ELF-1 (cell line): ENCODE measurements at regions not wholly inside any gene's neighbourhood (a gene's known extent, or its start where the extent isn't known, plus 50 kb on each side); places are given as distances from the start of the nearest gene placed in this dataset.

Experiments used
- DNase-seq: peaks from one replicate; pipeline ENCODE4 v3.0.0-alpha.2; 2016; ENCODE audit warnings: low read depth, low spot score

- no peak for DNase-seq
These were observed 149.9 kb downstream of the SPATA19 start for GRCh38 chr11:133695387-133695786.

GRCh38 chr11:133694701-133695100, 150.6 kb downstream of the SPATA19 start:
- no peak for DNase-seq

GRCh38 chr11:133693110-133693509, 152.2 kb downstream of the SPATA19 start:
- DNase-seq, result no peak

GRCh38 chr11:133692126-133692934, 153.0 kb downstream of the SPATA19 start:
- DNase-seq, result no peak

GRCh38 chr11:133687781-133688180, 155.5 kb upstream of the OPCML start:
- DNase-seq, result no peak

GRCh38 chr11:133681901-133682300, 149.6 kb upstream of the OPCML start:
- DNase-seq, result peak; percentile 38

- no peak for DNase-seq
These were observed 147.6 kb upstream of the OPCML start for GRCh38 chr11:133679896-133680295.

- DNase-seq, result no peak
These were observed 145.9 kb upstream of the OPCML start for GRCh38 chr11:133678191-133678590.

GRCh38 chr11:133677387-133677786, 145.1 kb upstream of the OPCML start:
- no peak for DNase-seq

GRCh38 chr11:133676265-133676664, 144.0 kb upstream of the OPCML start:
- no peak for DNase-seq

- peak; percentile 63 for DNase-seq
These were observed 137.2 kb upstream of the OPCML start for GRCh38 chr11:133669371-133670053.

DNA sequence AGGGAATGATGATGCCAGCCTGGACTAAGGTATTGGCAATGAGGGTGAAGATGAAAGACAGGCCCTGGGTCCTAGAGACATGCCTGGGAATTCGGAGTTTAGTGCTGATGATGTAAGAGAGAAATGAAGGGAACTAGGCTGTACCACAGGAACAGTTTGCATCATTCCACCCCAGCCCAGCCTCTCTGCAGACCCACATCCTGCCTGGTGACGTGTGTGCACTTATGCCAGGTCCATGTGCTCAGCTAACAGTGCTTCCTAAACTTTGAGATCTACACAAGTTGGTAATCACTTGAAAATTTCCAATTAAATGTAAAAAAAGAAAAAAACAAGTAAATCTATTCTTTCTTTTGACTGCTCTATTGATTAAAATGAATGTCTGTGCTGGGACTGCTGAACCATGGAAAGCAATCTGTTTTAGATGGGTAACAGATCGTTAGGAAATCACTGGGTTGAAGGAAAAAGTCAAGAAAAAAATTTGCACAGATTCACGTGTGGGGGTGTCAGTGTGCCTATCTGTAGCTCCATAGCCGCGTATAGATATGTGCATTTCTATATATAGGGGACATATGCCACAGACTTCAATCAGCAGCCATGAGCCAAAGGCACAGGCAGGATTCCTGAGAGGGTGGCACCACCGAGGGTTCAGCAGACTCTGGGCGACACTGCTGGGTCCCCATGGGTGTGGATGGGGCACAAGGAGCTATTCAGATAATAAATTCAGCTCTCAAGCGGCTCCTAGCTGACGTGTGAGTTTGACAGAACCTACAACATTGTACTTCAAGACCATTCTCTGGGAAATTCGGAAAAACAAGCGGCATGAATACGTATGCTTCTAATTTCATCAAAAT, 131.1 kb upstream of the OPCML start:
- DNase-seq, result no peak

GRCh38 chr11:133661846-133662245, 129.5 kb upstream of the OPCML start:
- no peak for DNase-seq

GRCh38 chr11:133660202-133660568, 127.9 kb upstream of the OPCML start:
- DNase-seq, result no peak

- peak; percentile 51 for DNase-seq
These were observed 127.4 kb upstream of the OPCML start for GRCh38 chr11:133659538-133660201.

DNA sequence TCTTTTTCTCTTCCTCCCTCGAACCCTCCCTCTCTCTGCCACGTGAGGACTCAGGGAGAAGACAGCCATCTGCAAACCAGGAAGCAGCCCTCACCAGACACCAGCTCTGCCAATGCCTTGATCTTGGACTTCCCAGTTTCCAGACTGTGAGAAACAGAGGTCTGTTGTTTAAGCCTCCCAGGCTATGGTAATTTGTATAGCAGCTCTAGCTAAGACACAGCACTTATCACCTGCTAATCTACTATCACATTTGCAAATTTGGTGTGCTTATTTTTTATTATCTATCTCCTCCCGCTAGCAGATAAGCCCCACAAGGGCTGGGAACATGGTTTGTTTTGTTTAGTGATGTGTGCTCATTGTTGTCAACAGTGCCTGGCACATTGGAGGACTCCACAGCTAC, 124.8 kb upstream of the OPCML start:
- DNase-seq, result no peak

DNA sequence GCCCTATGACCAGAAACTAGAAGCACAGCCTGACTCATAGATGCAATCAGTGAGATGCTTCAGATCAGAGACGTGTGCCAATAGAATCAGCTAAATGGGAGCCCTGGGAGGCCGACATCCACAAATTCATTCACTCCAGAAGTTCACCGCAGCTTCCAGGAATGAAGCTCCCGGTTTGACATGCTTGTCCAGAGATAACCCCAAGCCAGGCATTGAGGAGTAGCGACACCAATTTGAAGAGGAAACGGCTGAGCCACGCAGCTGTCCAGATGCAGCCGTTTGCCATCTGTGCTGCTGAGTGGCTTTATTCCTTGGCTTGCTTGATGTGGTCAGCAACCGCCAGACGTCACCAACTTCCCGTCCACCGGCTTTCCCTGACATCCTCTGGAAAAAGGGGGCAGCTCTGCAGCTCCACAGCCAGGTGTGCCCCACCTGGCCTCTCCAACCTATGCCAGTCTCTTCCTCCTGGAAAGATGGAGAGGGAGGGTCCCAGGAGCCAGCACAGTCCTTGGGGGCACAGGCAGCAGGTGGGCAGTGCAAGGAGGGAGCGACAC, 123.9 kb upstream of the OPCML start:
- no peak for DNase-seq

GRCh38 chr11:133654630-133655212, 122.4 kb upstream of the OPCML start:
- no peak for DNase-seq

GRCh38 chr11:133653336-133653735, 121.0 kb upstream of the OPCML start:
- no peak for DNase-seq

GRCh38 chr11:133650082-133650481, 117.8 kb upstream of the OPCML start:
- DNase-seq, result no peak

- DNase-seq, result no peak
These were observed 116.7 kb upstream of the OPCML start for GRCh38 chr11:133649040-133649439.
